GM19023 (cell line): ENCODE measurements at regions not wholly inside any gene's neighbourhood (a gene's known extent, or its start where the extent isn't known, plus 50 kb on each side); places are given as distances from the start of the nearest gene placed in this dataset.

Source experiments
- ATAC-seq: cut with Tn5 transposase; IDR thresholded peaks from one replicate; pipeline ENCODE4 v1.9.1; 2021; ENCODE audit warnings: mild to moderate bottlenecking, moderate library complexity; ENCODE audit not compliant: unreplicated experiment

DNA sequence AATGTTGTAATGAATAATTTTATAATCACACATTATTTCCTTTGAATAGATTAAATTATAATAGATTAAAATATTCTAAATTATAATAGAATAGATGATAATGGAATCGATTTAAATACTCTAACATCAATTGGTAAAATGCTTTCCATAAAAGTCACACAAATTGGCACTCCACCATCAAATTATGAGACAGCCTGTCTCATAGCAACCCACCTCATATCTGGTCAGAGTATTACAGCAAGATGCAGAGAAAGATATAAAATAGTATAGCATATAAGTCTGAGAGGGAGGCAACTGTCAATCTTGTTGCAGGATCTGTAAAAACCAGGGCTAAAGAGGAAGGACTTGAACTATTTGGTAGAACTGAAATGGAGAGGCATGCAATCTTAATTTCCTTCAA lies 98.4 kb upstream of the NCKAP5 start:
- no peak for ATAC-seq

DNA sequence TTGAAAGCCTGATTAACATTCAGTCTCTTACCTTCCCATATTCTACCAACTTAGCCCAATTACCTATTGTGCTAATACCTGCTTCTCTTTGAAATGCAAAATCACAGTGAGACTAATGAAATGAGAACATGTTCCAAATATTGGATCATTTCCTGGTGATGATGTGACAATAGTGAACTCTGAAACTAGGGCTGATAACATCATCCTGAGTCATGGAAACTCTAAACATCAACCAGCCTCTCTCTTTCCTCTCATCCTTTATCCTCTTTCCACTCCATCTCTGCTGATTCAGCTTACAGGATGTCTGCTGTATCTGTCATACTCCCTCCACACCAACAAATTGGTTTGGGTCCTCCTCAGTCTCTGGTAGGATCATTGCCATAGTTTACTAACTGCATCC lies 98.8 kb upstream of the NCKAP5 start:
- ATAC-seq: no peak

DNA sequence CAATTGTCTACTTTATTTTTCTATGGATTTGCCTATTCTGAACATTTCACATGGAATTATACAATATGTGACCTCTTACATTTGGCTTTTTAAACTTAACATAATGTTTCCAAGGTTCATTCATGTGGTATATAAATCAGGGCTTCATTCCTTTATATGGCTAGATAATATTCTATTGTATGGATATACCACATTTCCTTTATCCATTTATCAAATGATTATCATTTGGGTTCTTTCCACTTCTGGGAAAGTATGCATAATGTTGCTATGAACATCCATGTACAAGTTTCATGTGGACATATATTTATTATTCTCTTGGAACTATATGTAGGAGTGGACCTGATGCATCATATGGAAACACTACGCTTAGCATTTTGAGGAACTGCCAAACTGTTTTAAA lies 99.7 kb upstream of the NCKAP5 start:
- no peak for ATAC-seq

DNA sequence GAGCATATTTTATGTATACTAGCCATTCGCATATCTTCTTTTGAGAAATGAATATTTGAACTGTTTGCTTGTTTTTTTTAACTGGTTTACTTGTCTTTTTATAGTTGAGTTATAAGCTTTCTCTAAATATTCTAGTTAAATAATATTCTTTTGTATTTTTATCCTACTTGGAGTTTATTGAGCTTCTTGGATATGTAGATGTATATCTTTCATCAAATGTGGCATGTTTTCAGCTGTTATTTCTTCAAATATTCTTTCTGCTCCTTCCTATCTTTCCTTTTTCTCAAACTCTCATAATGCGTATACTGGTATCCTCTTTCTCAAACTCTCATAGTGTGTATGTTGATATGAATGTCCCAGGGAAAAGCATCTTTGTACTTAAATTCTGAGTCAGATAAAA lies 100.3 kb upstream of the NCKAP5 start:
- ATAC-seq: no peak

DNA sequence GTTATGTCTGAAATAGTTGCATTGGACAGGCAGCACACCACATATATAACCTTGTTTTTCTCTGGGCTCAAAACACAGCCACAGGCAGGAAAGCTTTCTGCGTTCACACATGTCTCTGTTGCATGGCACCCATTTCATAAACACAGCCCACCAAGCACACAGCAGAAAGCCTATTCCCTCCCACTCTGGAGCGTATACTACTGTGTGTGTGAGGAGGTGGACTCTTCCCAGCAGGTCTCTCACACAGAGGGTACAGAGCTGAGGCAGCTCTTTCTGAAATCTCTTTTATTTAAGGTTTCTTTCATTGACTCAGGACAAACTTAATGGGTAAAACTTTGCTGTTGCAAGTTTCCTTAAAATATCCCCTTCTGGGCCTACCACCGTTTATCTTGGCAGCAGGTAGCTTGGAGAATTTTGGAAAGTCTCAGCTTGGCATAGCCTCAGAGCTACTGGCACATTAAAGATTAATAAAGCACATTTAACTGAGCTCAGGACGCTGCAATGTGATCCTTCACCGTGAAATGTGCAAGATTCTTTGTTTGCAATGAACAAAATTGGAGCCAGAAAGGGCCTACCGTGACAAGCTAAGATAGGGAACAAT lies 105.1 kb upstream of the NCKAP5 start:
- no peak for ATAC-seq

DNA sequence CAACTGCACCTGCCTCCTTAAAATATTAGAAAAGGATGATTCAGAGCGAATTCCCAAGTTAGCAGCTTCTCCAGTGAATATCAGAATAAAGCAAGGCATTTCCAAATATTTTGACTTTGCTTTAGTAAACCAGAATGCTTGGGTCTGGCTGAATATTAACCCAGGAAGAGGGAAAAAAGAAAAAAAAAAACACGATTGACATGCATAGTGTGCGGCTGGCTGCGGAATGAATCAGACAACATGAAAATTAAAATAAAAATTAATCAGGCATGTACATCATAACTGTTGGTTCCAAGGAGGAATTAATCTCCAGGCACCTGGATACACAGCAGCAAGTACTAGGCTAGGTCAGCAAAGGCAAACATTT lies 105.8 kb upstream of the NCKAP5 start:
- ATAC-seq: no peak

DNA sequence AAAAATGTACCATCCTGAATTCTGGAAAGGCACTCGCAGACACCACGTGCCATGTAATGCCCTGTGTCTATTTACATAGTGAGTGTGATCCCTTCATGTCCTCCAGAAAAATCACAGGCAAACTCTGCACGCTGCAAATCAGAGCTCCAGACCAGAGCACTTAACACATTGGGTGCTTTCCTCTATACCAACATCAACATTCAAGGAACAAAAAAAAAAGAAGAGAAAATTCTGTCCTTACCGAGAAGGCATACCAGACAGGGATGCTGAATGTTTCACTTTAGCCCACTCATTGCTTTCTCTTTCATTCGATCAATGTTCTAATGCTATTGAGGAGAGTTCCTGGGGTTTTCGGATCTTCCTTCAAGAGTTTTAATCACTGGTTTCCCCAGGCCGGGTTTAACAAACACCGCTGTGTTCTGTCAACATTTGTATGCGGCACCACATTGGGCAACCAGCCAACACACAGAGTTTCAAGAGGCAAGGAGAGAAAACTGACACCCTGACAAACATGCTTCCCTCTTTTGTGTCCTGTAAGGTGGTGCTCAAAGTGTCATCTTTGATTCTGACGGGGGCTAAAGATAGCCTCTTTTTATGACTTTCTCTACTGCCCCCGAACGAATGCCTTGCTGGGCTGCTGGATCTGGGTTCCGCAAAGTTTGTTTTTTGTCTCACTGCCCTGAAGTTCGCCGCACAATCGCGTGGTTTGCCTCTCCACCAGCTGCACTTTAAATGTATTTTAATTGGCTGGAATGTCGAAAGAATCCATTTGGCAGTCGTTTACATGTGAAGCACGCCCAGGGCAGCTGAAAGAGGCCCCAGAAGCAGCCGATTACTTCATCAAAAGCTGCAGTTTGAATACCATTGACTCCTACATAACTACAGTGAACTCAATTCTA lies 106.4 kb upstream of the NCKAP5 start:
- ATAC-seq: no peak

DNA sequence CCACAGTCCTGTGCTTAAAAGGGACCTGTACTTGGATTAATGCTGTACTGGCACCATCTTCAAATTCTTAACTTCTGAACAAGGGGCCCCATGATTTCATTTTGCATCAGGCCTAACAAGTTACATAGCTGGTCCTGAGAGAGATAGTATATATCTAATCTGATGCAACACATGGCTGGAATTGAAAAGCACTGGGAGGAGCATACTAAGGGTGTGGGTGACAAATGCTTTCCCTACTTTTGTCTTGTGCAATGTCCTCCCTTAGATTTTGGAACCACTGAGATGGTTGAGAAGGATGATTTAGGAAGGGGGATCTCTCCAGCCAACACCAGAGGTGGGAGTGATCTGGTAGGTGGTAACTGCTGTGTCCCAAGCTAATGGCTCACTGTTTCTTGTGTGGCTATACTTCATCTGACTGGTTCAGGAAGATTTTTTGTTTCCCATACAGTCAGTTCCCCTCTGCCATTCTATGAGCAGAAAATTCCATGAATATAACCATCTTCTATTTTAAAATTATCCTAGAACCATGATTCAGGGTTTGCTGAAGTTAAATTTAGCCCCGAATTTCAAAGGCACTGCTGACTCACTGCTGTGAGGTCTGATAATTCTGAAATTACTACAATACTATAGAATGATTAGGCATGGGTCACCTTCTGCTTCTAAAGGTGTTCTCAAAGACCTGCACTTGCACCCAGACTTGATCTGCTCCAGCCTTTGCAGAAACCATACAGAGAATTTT lies 108.3 kb upstream of the NCKAP5 start:
- no peak for ATAC-seq

DNA sequence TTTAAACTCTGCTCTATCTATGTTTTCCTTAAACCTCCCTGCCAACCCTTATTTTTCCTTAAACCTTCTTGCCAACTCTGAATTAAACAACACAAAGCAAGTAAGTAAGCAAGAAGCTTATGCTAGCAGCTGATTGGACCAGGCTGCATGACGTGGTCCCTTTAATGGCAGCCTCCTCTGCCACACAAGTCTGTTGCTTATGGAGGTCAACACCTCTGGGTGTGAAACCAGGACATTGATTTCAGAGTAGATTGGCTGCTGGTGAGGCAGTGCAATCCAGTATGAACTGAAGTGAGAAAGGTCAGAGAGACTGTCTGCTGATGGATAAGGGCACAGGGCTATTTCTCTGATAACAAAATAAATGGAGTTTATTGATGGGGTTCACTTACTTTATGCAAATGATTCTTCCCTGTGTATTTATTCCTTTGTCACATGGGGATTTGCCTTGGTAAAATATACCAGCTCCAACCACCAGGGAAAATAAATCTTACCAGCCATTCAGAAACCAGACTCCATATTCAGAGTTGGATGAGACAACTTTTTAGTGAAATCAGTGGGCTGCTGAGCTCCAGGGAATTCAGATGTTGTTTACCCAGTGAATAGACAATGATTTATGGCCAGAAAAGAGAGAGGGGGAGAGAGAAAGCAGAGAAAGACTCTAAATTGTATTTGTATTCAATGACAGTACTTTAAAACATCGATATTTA lies 112.2 kb upstream of the NCKAP5 start:
- ATAC-seq: no peak

DNA sequence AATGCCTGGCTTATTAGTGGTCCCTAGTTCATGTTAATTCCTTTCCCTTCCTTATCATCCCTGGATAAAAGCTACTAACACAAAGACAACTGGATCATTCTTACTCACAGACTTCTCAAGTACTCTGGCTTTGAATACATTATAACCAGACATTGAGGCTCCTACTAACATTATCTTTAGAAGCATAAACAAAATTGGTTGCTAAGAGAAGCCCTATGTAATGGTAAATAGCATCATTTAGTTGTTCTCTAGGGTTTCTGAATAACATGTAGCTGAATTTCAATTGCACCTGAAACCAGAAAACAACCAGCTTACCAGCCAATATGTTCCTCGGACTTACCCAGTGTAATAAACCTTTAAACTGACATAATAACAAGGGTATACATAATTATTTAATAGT lies 114.1 kb upstream of the NCKAP5 start:
- ATAC-seq: no peak

DNA sequence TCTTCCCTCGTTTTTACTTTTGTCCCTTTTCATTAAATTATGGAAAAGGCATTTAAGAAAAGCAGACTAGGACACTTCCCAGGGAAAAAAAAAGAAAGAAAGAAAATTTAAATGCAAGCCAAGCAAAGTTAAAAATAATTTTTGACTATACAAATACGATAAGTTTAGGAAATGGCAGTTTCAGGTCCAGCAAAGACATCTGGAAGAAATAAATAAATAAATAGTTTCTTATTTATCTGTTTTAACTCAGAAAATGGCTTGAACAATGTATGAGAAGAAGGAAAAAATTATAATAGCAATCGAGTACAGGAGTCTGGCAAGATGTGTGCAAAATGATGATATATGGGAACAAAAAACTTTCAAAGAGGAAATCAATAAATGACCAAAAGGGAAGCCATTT lies 114.6 kb upstream of the NCKAP5 start:
- ATAC-seq: no peak

DNA sequence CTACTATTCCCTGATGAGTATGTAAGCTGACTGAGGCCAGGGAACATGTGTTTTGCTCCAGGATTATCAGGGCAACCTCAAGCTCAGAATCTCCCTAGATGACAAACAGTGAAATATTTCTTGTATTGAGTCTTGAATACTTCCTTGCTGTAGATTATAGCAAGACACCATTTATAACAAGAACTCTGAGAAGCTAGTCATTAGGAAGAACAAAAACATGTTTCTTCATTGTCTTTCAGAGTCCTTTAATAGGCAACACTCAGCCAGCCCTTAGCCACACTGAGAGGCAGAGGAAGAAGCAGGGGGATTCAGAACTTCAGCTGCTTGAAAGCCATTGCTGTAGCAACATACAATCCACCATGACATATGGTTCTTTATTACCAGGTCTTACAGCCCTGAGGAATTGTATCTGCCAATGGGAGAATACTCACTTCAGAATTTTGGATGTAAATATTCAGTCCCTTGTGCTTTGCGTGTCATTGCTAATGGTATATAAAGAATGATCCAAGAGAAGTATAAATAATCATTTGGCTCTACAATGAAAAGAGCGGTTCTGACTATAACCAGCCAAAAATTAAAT lies 117.5 kb upstream of the NCKAP5 start:
- ATAC-seq: no peak

DNA sequence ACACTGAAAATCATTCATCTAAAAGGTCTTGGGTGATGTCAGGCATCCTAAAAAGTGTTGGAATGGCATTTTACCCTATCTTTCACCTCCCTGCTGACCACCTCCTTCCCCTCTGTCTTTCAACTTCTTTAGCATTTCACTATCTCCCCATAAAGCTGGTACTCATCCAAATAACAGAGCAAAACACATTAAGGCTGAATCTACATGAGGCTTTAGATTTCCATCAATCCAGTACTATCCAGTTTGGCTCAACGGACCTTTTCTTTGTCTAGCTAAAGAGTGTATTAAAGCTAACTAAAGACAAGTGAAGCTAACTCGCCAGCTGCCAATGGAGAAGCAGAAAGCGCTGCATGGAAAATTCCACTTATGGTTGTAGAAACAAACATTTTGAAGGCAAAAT lies 122.5 kb upstream of the NCKAP5 start:
- no peak for ATAC-seq

DNA sequence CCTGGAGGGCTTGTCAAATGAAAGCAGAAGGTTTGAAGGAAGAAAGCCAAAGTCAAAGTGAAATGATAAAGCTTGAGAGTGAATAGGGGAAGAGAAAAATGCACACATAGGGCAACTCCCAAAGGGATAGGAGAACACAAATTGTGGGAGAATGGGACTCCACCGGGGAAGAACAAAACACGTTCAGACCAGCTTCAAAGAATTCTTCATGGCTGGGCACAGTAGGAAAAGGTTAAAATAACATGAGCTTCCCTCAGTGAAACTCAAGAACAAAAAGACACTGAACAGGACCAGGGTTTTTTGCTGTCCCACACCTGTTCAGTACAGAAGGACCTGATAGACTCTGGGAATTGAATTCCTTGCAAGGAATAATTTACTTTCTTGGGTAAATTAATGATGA lies 123.1 kb upstream of the NCKAP5 start:
- no peak for ATAC-seq

DNA sequence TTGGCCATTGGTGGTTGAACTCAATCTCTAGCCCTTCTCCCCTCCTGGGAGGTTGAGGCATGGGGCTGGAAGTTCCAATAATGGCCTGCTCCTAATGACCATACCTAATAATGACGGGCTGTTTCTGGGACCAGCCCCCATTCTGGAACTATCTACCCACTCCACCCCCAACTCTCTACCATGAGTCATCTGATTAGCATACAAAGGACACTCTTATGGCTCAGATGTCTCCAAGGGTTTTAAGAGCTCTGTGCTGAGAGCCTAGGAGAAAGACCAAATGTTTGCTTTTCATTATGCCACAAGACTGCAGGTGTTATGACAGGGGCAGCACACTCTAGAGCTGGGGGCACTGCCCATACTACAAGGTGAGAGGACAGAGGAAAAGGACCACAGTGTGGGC lies 137.0 kb upstream of the NCKAP5 start:
- no peak for ATAC-seq

DNA sequence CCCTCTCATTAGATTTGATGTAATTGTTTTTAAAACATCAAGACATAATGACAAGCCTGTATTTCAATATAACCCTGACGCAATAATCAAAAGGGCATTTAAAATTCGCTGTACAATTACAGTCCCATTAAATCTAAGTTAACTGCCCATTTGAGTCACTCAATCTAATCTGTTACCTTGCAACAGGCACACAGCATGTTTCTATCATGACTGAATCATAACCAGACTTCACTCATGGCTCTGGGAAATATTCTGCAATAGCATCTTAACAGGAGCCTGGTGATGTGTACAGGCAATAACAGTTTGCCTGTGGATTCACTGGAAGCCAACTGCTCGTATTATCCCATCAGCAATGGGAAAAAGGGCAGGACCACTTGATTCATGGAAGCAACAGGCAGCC lies 142.3 kb upstream of the NCKAP5 start:
- ATAC-seq: no peak

DNA sequence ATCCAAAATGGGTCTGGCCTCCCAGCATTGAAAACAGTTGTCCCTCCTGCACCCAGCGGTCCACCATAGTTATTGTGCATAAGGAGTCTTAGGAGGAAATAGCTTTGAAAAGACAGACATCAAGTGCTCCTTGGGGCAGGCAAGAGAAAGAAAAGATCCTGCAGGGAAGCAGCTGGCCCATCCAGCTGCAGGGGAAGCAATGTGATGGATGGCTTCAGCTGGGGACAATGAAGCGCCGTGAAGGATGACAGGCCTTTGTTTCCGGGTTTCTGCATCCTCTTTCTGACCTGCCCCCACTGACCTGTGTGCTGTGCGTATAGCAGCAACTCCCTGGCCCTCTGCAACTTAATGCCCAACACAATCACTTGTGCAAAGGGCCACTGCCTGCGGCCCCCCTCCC lies 142.9 kb upstream of the NCKAP5 start:
- no peak for ATAC-seq

DNA sequence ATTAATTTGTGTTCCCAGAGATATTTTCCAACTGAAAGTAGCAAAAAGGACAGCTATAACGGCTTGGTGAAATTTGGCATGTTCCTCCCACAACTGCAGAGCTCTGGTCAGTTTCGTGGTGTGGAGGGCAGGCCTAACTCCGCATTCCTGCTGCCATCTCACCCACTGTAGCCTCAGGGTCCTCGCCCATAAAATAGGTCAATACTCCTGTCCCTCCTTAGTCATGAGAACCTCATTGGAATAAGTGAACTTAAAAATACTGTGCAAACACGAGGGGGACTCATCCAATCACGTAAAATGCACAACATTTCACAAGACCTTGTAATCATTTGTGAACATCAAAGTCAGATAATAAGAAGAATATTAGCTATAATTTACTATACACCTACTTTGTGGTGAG lies 143.5 kb upstream of the NCKAP5 start:
- ATAC-seq: no peak

DNA sequence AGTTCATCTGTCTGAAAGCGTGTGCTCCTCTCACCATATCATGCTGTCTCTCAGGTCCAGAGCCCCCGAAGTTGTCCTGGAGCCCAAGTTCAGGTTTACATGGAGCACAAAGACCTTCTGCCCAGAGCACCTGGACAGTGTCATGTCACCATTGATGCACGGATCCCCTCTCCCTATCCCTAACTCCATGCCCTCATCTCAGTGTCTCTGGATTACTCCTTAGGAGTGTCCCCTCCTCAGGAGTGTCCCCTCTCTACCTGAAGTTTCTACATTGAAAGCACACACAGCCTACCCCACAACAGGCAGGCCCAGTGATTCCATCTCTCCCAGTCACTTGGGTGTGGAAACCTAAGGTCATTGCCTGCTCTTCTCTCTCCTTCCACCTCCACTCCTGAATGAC lies 144.1 kb upstream of the NCKAP5 start:
- no peak for ATAC-seq

DNA sequence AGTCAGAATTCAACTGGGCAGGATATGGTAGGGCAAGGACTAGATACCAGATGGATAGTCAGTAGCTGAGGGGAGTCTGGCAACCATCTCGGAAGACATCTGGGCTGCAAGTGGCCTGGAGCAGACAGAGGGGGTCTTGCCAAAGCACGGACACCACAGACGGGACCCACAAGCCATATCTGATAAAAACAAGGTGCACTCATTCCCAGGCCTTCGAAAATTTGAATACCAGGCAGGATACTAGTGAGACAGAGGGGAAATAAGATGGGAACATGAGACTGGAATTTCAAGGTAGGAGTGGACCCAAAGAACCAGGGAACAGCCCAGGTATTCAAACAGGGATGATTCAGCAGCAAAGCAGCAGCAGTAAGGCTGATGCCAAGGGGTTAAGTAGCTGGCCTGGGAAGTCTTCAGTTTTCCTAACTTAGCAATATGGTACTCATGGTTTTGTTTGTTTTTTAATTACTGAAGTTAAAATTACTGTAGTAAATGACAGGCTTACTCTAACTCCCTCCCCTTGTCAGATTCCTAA lies 144.9 kb upstream of the NCKAP5 start:
- no peak for ATAC-seq

DNA sequence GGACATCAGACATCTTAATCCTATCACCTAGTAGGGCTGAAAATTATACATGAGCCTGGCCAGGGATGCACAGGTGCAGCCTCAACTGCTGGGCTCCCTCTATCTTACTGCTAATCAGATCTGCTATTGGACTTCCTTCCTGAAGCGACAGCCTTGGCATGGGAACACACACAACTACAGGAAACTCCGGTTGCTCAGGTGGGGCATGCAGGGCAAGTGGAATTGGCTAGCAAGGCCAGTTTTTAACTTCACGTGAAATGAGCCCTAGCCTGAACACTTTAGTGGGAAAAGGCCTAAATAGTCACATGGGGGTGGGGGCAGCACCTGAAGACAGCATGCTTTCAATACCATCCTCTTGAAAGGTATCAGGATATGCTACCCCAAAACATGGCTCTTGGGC lies 147.9 kb upstream of the NCKAP5 start:
- ATAC-seq: no peak
